DND-41 (cell line): ENCODE measurements at regions not wholly inside any gene's neighbourhood (a gene's known extent, or its start where the extent isn't known, plus 50 kb on each side); places are given as distances from the start of the nearest gene placed in this dataset.
"Not testable (repeated sequence)": the region's sequence is repeated elsewhere in the genome, so short reads cannot be mapped to it uniquely, and the experiment has no call there.

ENCODE experiments used
- ATAC-seq: fragments of 200-7000 bp; cut with Tn5 transposase; 3 replicates; pipeline ENCODE4 v1.9.1; 2021; ENCODE audit warnings: low read depth; ENCODE audit not compliant: insufficient read depth
- DNase-seq: peaks from one replicate; pipeline ENCODE4 v3.0.0-alpha.2; 2020
- H2AFZ ChIP-seq: 2 replicates; pipeline ENCODE4 v1.6.0; 2012; ENCODE audit warnings: low read depth, low read length
- H3K27ac ChIP-seq: 2 replicates; pipeline ENCODE4 v1.5.1; 2012; ENCODE audit warnings: low read length, inconsistent platforms
- H3K27me3 ChIP-seq: fragments of 200-600 bp; sonication (generic); 2 replicates; pipeline ENCODE4 v1.6.0; 2012; ENCODE audit warnings: low read length, mild to moderate bottlenecking, inconsistent platforms; ENCODE audit not compliant: insufficient read depth, poor library complexity
- H3K36me3 ChIP-seq: 2 replicates; pipeline ENCODE4 v1.5.1; 2012; ENCODE audit warnings: low read length, inconsistent platforms; ENCODE audit not compliant: insufficient read depth
- H3K4me1 ChIP-seq: 2 replicates; pipeline ENCODE4 v1.5.1; 2012; ENCODE audit warnings: mild to moderate bottlenecking, low read length; ENCODE audit not compliant: insufficient read depth
- H3K4me2 ChIP-seq: 2 replicates; pipeline ENCODE4 v1.6.0; 2012; ENCODE audit warnings: mild to moderate bottlenecking, moderate library complexity, low read length, inconsistent platforms; ENCODE audit not compliant: insufficient read depth
- H3K4me3 ChIP-seq, 2 experiments: fragments of 200-600 bp in 1 of 2; shearing (Covaris generic) in 1 of 2; 2 replicates each; pipeline ENCODE4 v1.5.1; 2012 to 2016; ENCODE audit warnings: inconsistent platforms in 2 of 2, low read length in 2 of 2, mild to moderate bottlenecking in 2 of 2, low read depth in 1 of 2, moderate library complexity in 1 of 2
- H3K79me2 ChIP-seq: 2 replicates; pipeline ENCODE4 v1.6.0; 2012; ENCODE audit warnings: low read length, inconsistent platforms; ENCODE audit not compliant: insufficient read depth
- H3K9ac ChIP-seq: 2 replicates; pipeline ENCODE4 v1.6.0; 2012; ENCODE audit warnings: low read depth, mild to moderate bottlenecking, inconsistent platforms, low read length, moderate library complexity
- H3K9me3 ChIP-seq: 2 replicates; pipeline ENCODE4 v1.5.1; 2012; ENCODE audit warnings: low read length, moderate library complexity, mild to moderate bottlenecking, inconsistent platforms; ENCODE audit not compliant: insufficient read depth, severe bottlenecking
- H4K20me1 ChIP-seq: 2 replicates; pipeline ENCODE4 v1.6.0; 2012; ENCODE audit warnings: low read length; ENCODE audit not compliant: insufficient read depth
- CTCF ChIP-seq: IDR thresholded peaks from 2 replicates; pipeline ENCODE4 v1.5.1; 2012; ENCODE audit warnings: borderline replicate concordance, low read length, moderate library complexity, mild to moderate bottlenecking; ENCODE audit not compliant: poor library complexity, severe bottlenecking; ENCODE audit errors: extremely low read depth
- EZH2 ChIP-seq: IDR thresholded peaks from 3 replicates; pipeline ENCODE4 v1.6.1; 2012; ENCODE audit warnings: borderline replicate concordance, low read depth, mild to moderate bottlenecking, moderate library complexity, low read length, inconsistent platforms; ENCODE audit not compliant: severe bottlenecking

GRCh38 chrX:15014281-15014680, 141.1 kb downstream of the MOSPD2 start:
- ATAC-seq = no peak
- no peak for DNase-seq
- H3K4me3 ChIP-seq = no peak overlapping the region

GRCh38 chrX:15013461-15013860, 140.2 kb downstream of the MOSPD2 start:
- H3K79me2 ChIP-seq = no peaks in the 10 kb centered on the region
- H3K9me3 ChIP-seq = no peaks in the 10 kb centered on the region
- DNase-seq (no peak), ATAC-seq (no peak)
- H3K4me3 ChIP-seq = no peak overlapping the region
- H3K9ac ChIP-seq = no peak overlapping the region
- H3K36me3 ChIP-seq = no peaks in the 10 kb centered on the region
- no peak overlapping the region for H3K27ac ChIP-seq
- no peaks in the 10 kb centered on the region for H3K27me3 ChIP-seq
- H3K4me2 ChIP-seq = no peak overlapping the region
- H3K4me1 ChIP-seq = no peaks in the 10 kb centered on the region
- H2AFZ ChIP-seq = no peak overlapping the region
- TF ChIP-seq CTCF (no peak), EZH2 (no peak)
- no peaks in the 10 kb centered on the region for H4K20me1 ChIP-seq

More at GRCh38 chrX:15014281-15014680, 141.1 kb downstream of the MOSPD2 start:
- H2AFZ ChIP-seq = no peak overlapping the region
- no peaks in the 10 kb centered on the region for H3K4me1 ChIP-seq
- no peak overlapping the region for H3K27ac ChIP-seq
- TF ChIP-seq CTCF = no peak
- TF ChIP-seq EZH2 = no peak
- H3K9ac ChIP-seq = no peak overlapping the region
- no peaks in the 10 kb centered on the region for H3K79me2 ChIP-seq
- no peaks in the 10 kb centered on the region for H3K36me3 ChIP-seq
- H3K4me2 ChIP-seq = no peak overlapping the region
- H4K20me1 ChIP-seq = no peaks in the 10 kb centered on the region
- H3K9me3 ChIP-seq = no peaks in the 10 kb centered on the region
- no peaks in the 10 kb centered on the region for H3K27me3 ChIP-seq

GRCh38 chrX:14997271-14997670, 124.0 kb downstream of the MOSPD2 start:
- Histone ChIP-seq H3K36me3 (no peaks in the 10 kb centered on the region), H2AFZ (no peak overlapping the region), H3K27me3 (no peaks in the 10 kb centered on the region), H3K27ac (no peak overlapping the region), H4K20me1 (no peaks in the 10 kb centered on the region), H3K79me2 (no peaks in the 10 kb centered on the region), H3K4me1 (no peaks in the 10 kb centered on the region), H3K9me3 (no peaks in the 10 kb centered on the region), H3K4me3 (no peak overlapping the region), H3K9ac (no peak overlapping the region), H3K4me2 (no peak overlapping the region)
- no peak for TF ChIP-seq EZH2
- no peak for TF ChIP-seq CTCF
- ATAC-seq = no peak
- no peak for DNase-seq

- H3K4me2 ChIP-seq, DNase-seq, H3K79me2 ChIP-seq, H3K36me3 ChIP-seq, H3K27me3 ChIP-seq, H3K4me3 ChIP-seq, H4K20me1 ChIP-seq, H3K9ac ChIP-seq, H2AFZ ChIP-seq, ATAC-seq, H3K27ac ChIP-seq, H3K4me1 ChIP-seq, H3K9me3 ChIP-seq: not testable (repeated sequence)
Observed at GRCh38 chrX:14984425-14984824, 111.2 kb downstream of the MOSPD2 start.
